ENCODE measurements at regions not wholly inside any gene's neighbourhood (a gene's known extent, or its start where the extent isn't known, plus 50 kb on each side); places are given as distances from the start of the nearest gene placed in this dataset.
"Not testable (repeated sequence)": the region's sequence is repeated elsewhere in the genome, so short reads cannot be mapped to it uniquely, and the experiment has no call there.

DNA sequence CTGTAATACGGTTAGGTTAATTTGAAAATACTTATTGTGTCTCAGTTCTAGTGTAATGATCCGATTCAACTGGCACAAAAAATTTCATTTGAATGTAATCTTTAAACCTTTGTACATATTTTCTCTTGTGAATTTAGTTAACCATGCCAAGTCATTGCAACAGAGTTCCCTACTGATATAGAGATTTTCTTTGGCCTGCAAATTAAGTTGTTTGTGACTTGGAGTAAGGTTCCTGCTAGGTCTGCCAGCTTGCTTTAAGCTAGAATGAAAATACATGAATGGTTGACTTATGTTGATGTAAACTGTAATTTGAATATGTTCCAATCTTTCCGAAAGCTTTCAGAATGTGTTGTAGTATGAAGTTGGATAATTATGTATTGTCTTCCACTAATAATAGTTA, 1004.1 kb upstream of the EDIL3 start:
- no peak for DNase-seq (ENCODE audit: low read depth)
- no peak overlapping the region for H3K4me3 ChIP-seq (ENCODE audit: low read depth, low read length)
- TF ChIP-seq MYC (IDR thresholded peaks at IDR 0.05; ENCODE audit: low read depth, low read length) = no peak
- TF ChIP-seq, protein P1, sequence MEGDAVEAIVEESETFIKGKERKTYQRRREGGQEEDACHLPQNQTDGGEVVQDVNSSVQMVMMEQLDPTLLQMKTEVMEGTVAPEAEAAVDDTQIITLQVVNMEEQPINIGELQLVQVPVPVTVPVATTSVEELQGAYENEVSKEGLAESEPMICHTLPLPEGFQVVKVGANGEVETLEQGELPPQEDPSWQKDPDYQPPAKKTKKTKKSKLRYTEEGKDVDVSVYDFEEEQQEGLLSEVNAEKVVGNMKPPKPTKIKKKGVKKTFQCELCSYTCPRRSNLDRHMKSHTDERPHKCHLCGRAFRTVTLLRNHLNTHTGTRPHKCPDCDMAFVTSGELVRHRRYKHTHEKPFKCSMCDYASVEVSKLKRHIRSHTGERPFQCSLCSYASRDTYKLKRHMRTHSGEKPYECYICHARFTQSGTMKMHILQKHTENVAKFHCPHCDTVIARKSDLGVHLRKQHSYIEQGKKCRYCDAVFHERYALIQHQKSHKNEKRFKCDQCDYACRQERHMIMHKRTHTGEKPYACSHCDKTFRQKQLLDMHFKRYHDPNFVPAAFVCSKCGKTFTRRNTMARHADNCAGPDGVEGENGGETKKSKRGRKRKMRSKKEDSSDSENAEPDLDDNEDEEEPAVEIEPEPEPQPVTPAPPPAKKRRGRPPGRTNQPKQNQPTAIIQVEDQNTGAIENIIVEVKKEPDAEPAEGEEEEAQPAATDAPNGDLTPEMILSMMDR (IDR thresholded peaks at IDR 0.05; ENCODE audit: low read depth, low read length) = no peak
- TF ChIP-seq POLR2A (IDR thresholded peaks at IDR 0.05; ENCODE audit: extremely low read depth, insufficient read length) = no peak
- TF ChIP-seq, protein P2, sequence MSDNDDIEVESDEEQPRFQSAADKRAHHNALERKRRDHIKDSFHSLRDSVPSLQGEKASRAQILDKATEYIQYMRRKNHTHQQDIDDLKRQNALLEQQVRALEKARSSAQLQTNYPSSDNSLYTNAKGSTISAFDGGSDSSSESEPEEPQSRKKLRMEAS (IDR thresholded peaks at IDR 0.05; ENCODE audit: low read depth, low read length) = no peak

DNA sequence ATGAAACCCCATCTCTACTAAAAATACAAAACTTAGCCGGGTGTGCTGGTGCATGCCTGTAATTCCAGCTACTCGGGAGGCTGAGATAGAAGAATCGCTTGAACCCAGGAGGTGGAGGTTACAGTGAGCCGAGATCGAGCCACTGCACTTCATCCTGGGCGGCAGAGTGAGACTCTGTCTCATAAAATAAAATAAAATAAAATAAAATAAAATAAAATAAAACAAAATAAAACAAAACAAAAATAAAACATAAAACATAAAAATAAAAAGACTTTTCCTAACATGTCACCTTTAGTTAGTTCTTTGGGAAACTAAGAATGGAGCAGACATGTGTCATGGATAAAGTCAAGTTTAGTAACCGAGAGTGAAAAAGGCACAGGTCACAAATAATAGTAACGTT, 1007.6 kb upstream of the EDIL3 start:
- H3K4me3 ChIP-seq (ENCODE audit: low read depth, low read length); DNase-seq (ENCODE audit: low read depth): not testable (repeated sequence)

DNA sequence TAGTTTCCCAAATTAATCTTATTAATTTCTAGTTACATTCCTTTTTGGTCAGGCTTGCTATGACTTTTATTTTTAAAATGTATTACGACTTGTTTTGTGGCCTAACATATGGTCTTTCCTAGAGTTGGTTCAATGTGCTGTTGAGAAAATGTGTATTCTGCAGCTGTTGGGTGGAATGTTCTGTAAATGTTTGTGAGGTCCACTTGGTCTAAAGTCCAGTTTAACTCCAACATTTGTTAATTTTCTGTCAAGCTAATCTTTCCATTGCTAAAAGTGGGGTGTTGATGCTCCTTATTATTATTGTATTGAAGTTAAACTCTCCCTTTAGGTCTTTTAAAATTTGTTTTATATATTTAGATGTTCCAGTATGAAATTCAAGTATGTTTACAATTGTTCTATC, 1010.8 kb upstream of the EDIL3 start:
- no peak for DNase-seq (ENCODE audit: low read depth)
- TF ChIP-seq, protein P1 (IDR thresholded peaks at IDR 0.05; ENCODE audit: low read depth, low read length) = no peak
- no peak for TF ChIP-seq MYC (IDR thresholded peaks at IDR 0.05; ENCODE audit: low read depth, low read length)
- TF ChIP-seq, protein P2 (IDR thresholded peaks at IDR 0.05; ENCODE audit: low read depth, low read length) = no peak
- TF ChIP-seq POLR2A (IDR thresholded peaks at IDR 0.05; ENCODE audit: extremely low read depth, insufficient read length) = no peak
- H3K4me3 ChIP-seq (ENCODE audit: low read depth, low read length) = no peak overlapping the region

DNA sequence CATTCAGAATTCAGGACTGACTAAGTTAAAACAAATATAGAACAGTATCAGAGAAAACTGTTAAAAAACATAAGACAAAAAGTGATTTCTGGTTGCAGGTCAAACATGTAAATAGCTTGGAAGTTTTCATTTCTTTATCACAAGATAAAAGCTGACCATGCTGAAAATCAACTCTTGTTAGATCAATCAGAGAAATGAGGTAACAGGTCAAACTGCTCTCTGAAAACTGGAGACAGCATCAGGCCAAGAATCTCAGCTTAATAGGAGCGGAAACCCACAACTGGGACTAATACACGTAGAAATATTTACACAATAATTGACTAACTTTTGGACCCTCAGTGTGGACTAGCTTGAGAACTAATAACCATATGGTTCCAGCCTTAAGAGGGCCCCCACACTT, 1012.8 kb upstream of the EDIL3 start:
- no peak overlapping the region for H3K4me3 ChIP-seq (ENCODE audit: low read depth, low read length)
- DNase-seq (ENCODE audit: low read depth) = no peak
- TF ChIP-seq, protein P2 (IDR thresholded peaks at IDR 0.05; ENCODE audit: low read depth, low read length) = no peak
- no peak for TF ChIP-seq MYC (IDR thresholded peaks at IDR 0.05; ENCODE audit: low read depth, low read length)
- TF ChIP-seq, protein P1 (IDR thresholded peaks at IDR 0.05; ENCODE audit: low read depth, low read length) = no peak
- TF ChIP-seq POLR2A (IDR thresholded peaks at IDR 0.05; ENCODE audit: extremely low read depth, insufficient read length) = no peak

DNA sequence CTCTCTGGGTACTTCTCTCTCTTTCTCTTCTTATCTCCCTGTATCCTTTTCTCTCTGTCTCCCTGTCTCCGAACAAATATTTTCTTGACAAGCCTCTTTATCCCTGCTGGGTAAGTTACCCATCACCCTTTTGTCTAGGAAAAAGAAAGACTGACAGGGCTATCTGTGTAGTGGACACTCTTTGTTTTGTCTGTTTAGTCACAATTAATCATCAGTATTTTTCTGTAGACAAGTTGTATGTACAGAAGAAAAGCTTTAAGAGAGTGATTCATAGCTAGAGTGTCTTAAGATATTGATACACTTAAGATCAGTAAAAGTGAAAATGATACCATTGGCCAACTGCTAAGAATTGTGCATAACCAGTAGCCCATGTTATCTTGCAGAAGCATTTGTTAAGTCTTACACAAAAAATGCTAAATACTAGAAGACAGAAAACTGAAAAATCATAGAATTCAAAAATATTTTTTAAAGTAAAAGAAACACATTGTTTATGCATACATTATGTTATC, 1043.8 kb upstream of the EDIL3 start:
- no peak for DNase-seq (ENCODE audit: low read depth)
- no peak overlapping the region for H3K4me3 ChIP-seq (ENCODE audit: low read depth, low read length)
- TF ChIP-seq, protein P1 (IDR thresholded peaks at IDR 0.05; ENCODE audit: low read depth, low read length) = no peak
- TF ChIP-seq POLR2A (IDR thresholded peaks at IDR 0.05; ENCODE audit: extremely low read depth, insufficient read length) (no peak), MYC (IDR thresholded peaks at IDR 0.05; ENCODE audit: low read depth, low read length) (no peak)
- TF ChIP-seq, protein P2 (IDR thresholded peaks at IDR 0.05; ENCODE audit: low read depth, low read length) = no peak

DNA sequence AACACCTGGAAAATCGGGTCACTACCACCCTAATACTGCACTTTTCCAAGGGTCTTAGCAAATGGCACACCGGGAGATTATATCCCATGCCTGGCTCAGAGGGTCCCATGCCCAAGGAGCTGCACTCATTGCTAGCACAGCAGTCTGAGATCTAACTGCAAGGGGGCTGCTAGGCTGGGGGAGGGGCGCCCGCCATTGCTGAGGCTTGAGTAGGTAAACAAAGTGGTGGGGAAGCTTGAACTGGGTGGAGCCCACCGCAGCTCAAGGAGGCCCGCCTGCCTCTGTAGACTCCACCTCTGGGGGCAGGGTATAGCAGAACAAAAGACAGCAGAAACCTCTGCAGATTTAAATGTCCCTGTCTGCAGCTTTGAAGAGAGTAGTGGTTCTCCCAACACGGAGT, 1047.0 kb upstream of the EDIL3 start:
- not testable (repeated sequence) for DNase-seq (ENCODE audit: low read depth); H3K4me3 ChIP-seq (ENCODE audit: low read depth, low read length)

DNA sequence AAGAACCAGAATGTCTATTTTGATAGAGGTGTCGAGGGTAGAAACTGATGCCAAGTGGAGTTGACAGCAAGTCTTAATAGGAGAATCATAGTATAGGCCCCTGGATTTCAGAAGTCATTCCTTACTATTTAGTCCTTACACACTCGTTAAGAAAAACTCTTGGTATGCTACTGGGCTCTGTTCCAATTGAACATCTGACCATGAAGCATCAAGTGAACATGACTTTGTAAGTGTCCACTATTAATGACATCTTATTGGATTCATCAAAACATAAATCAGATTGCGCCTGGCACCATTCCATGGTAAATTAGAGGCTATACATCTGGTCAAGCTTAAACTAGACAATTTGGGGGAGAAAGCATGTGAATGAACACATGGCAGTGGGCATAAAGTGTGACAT, 1056.5 kb upstream of the EDIL3 start:
- H3K4me3 ChIP-seq (ENCODE audit: low read depth, low read length) = no peak overlapping the region
- DNase-seq (ENCODE audit: low read depth) = no peak

More for the DNA sequence above, 1056.5 kb upstream of the EDIL3 start:
- no peak for TF ChIP-seq MYC (IDR thresholded peaks at IDR 0.05; ENCODE audit: low read depth, low read length)
- TF ChIP-seq, protein P1 (IDR thresholded peaks at IDR 0.05; ENCODE audit: low read depth, low read length) = no peak
- no peak for TF ChIP-seq POLR2A (IDR thresholded peaks at IDR 0.05; ENCODE audit: extremely low read depth, insufficient read length)
- TF ChIP-seq, protein P2 (IDR thresholded peaks at IDR 0.05; ENCODE audit: low read depth, low read length) = no peak

All from NB4 (cell line).